22Rv1 (cell line): ENCODE measurements at regions not wholly inside any gene's neighbourhood (a gene's known extent, or its start where the extent isn't known, plus 50 kb on each side); places are given as distances from the start of the nearest gene placed in this dataset.

Experiments
- CTCF ChIP-seq: fragments of 450-650 bp; IDR thresholded peaks from 2 replicates; pipeline ENCODE4 v1.5.1; 2017; ENCODE audit warnings: mild to moderate bottlenecking
- ZFX ChIP-seq: fragments of 450-650 bp; IDR thresholded peaks from 2 replicates; pipeline ENCODE4 v1.6.1; 2017; ENCODE audit warnings: antibody characterized with exemption, borderline replicate concordance

- TF ChIP-seq CTCF = no peak
- no peak for TF ChIP-seq ZFX
These were observed 51.6 kb upstream of the NEK7 start for GRCh38 chr1:198105185-198105584.
